ENCODE measurements at regions not wholly inside any gene's neighbourhood (a gene's known extent, or its start where the extent isn't known, plus 50 kb on each side); places are given as distances from the start of the nearest gene placed in this dataset.
A peak's percentile ranks its signal among the peaks of the same experiment; 100 is the strongest.

- Histone ChIP-seq H3K27ac (no peak overlapping the region), H3K36me3 (no peaks in the 10 kb centered on the region), H3K4me3 (no peak overlapping the region), H3K4me1 (replicated peaks) (no peaks in the 10 kb centered on the region), H3K27me3 (replicated peaks) (no peaks in the 10 kb centered on the region), H3K9me3 (replicated peaks) (peaks cover 2% of the 10 kb centered on the region; the same call in 1 of the 2 replicates)
- no peak for DNase-seq (ENCODE audit: low read depth in 1 of 2, low spot score in 2 of 2)
These were observed 679.0 kb downstream of the AACS start for GRCh38 chr12:125744201-125744600.

DNA sequence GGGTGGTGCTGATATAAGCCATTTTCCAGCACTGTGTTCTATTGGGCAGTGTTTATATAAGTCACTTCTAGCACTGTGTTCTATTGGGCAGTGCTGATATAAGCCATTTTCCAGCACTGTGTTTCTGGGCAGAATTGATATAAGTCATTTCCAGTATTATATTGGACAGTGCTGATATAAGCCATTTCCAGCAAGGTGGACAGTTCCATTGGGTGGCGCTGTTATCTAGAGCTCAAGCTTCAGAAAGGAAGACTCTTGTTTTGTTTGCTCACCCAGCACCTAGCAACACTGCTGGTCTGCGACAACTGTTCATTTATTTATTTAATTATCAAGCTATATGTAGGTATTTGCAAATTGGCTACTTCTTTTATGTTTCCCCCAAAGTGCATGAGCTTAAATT, 690.3 kb downstream of the AACS start:
- no peaks in the 10 kb centered on the region for H3K4me1 ChIP-seq (replicated peaks)
- H3K4me3 ChIP-seq: no peak overlapping the region
- H3K27ac ChIP-seq: no peak overlapping the region
- DNase-seq (ENCODE audit: low read depth in 1 of 2, low spot score in 2 of 2): no peak
- 0 out of 2 replicates have a peak, but pooled peaks cover 5% of the 10 kb centered on the region for H3K9me3 ChIP-seq (replicated peaks)
- H3K27me3 ChIP-seq (replicated peaks): no peaks in the 10 kb centered on the region
- H3K36me3 ChIP-seq: no peaks in the 10 kb centered on the region

- H3K9me3 ChIP-seq (replicated peaks): no peaks in the 10 kb centered on the region
- DNase-seq (ENCODE audit: low read depth in 1 of 2, low spot score in 2 of 2): no peak
- H3K36me3 ChIP-seq: no peaks in the 10 kb centered on the region
- H3K4me1 ChIP-seq (replicated peaks): no peaks in the 10 kb centered on the region
- no peaks in the 10 kb centered on the region for H3K27me3 ChIP-seq (replicated peaks)
- no peak overlapping the region for H3K4me3 ChIP-seq
- no peak overlapping the region for H3K27ac ChIP-seq
These were observed 700.9 kb downstream of the AACS start for GRCh38 chr12:125766091-125766490.

DNA sequence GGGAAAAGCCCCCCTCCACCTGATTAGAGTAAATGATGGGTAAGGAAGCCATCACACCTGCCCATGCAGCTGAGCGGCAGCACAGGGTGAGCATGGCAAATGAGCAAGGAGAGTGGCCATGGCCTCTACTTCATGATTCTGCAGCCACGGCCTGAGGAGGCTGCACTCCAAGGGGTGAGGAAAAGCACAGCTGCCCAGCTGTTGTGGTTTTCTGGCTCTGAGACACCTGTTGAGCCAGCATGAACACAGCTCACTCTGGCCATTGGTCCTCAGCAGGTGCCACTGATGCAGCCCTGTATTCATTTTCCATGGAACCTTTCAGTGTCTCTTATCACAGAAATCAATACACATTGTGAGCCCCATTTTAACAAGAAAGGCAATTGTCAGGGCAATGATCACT, 707.2 kb downstream of the AACS start:
- Histone ChIP-seq H3K4me1 (replicated peaks) (no peaks in the 10 kb centered on the region), H3K4me3 (no peak overlapping the region), H3K9me3 (replicated peaks) (no peaks in the 10 kb centered on the region; the same call in 1 of the 2 replicates), H3K36me3 (no peaks in the 10 kb centered on the region), H3K27ac (no peak overlapping the region), H3K27me3 (replicated peaks) (no peaks in the 10 kb centered on the region)
- DNase-seq (ENCODE audit: low read depth in 1 of 2, low spot score in 2 of 2): no peak

GRCh38 chr12:125773033-125773640, 707.9 kb downstream of the AACS start:
- Histone ChIP-seq H3K27me3 (replicated peaks) (no peaks in the 10 kb centered on the region), H3K36me3 (no peaks in the 10 kb centered on the region), H3K27ac (no peak overlapping the region), H3K9me3 (replicated peaks) (no peaks in the 10 kb centered on the region; the same call in 1 of the 2 replicates), H3K4me1 (replicated peaks) (no peaks in the 10 kb centered on the region), H3K4me3 (no peak overlapping the region)
- no peak for DNase-seq (ENCODE audit: low read depth in 1 of 2, low spot score in 2 of 2)

DNA sequence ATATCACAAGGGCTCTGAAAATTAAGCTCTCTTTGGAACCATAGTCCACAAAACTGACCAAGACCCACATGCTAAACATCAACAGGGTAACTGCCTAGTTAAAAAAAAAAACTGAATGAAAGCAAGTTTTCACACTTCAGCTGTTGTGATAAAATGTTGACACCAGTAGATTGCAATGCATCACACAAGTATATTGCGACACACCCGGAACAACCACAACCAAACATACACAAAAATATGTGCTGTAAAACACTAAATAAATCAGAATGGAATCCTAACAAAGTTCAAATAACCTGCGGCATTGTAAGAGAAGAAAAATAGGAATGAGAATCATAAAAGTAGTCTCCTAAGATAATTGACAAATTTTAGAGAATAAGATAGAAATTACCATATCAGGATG, 710.3 kb downstream of the AACS start:
- DNase-seq (ENCODE audit: low read depth in 1 of 2, low spot score in 2 of 2): no peak
- H3K4me3 ChIP-seq: no peak overlapping the region
- H3K27me3 ChIP-seq (replicated peaks): no peaks in the 10 kb centered on the region
- no peak overlapping the region for H3K27ac ChIP-seq
- H3K36me3 ChIP-seq: no peaks in the 10 kb centered on the region
- no peaks in the 10 kb centered on the region; the same call in 1 of the 2 replicates for H3K9me3 ChIP-seq (replicated peaks)
- H3K4me1 ChIP-seq (replicated peaks): no peaks in the 10 kb centered on the region

GRCh38 chr12:125776212-125776611, 711.0 kb downstream of the AACS start:
- Histone ChIP-seq H3K27me3 (replicated peaks) (no peaks in the 10 kb centered on the region), H3K9me3 (replicated peaks) (no peaks in the 10 kb centered on the region; the same call in 1 of the 2 replicates), H3K27ac (no peak overlapping the region), H3K36me3 (no peaks in the 10 kb centered on the region), H3K4me3 (no peak overlapping the region), H3K4me1 (replicated peaks) (no peaks in the 10 kb centered on the region)
- DNase-seq (ENCODE audit: low read depth in 1 of 2, low spot score in 2 of 2): no peak

DNA sequence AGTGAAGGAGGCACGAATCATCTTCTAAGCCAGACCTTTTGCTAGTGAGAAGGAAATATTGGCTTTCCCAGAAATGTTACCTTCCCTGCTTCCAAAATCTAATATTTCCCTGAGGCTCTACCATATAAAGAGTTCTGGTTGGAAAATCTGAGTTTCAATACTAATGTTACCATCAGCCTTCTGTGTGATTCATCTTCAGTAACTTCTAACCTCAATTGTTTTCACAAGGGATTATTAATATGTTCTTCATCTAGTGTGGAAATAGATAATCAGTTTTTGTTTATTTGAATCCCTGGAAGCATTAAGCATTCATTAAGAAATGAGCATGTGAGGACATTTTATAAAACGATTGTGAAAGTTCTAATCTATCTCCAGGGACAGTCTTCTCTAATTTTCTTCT, 720.9 kb downstream of the AACS start:
- Histone ChIP-seq H3K27ac (no peak overlapping the region), H3K36me3 (no peaks in the 10 kb centered on the region), H3K9me3 (replicated peaks) (0 out of 2 replicates have a peak, but pooled peaks cover 3% of the 10 kb centered on the region), H3K4me3 (no peak overlapping the region), H3K27me3 (replicated peaks) (no peaks in the 10 kb centered on the region), H3K4me1 (replicated peaks) (no peaks in the 10 kb centered on the region)
- no peak for DNase-seq (ENCODE audit: low read depth in 1 of 2, low spot score in 2 of 2)

GRCh38 chr12:125794401-125794800, 729.2 kb downstream of the AACS start:
- H3K9me3 ChIP-seq (replicated peaks): peaks cover 3% of the 10 kb centered on the region; the same call in 1 of the 2 replicates
- no peak overlapping the region for H3K27ac ChIP-seq
- no peak overlapping the region for H3K4me3 ChIP-seq
- no peaks in the 10 kb centered on the region for H3K36me3 ChIP-seq
- DNase-seq (ENCODE audit: low read depth in 1 of 2, low spot score in 2 of 2): peak in 1 of 2 experiments; percentile 2
- H3K4me1 ChIP-seq (replicated peaks): no peaks in the 10 kb centered on the region
- no peaks in the 10 kb centered on the region for H3K27me3 ChIP-seq (replicated peaks)

GRCh38 chr12:125797421-125798175, 732.4 kb downstream of the AACS start:
- H3K9me3 ChIP-seq (replicated peaks): no peaks in the 10 kb centered on the region; the same call in 1 of the 2 replicates
- peak in 1 of 2 experiments; percentile 1 for DNase-seq (ENCODE audit: low read depth in 1 of 2, low spot score in 2 of 2)
- H3K36me3 ChIP-seq: no peaks in the 10 kb centered on the region
- H3K27me3 ChIP-seq (replicated peaks): no peaks in the 10 kb centered on the region
- no peak overlapping the region for H3K27ac ChIP-seq
- H3K4me3 ChIP-seq: no peak overlapping the region
- H3K4me1 ChIP-seq (replicated peaks): no peaks in the 10 kb centered on the region

GRCh38 chr12:125804660-125805059, 739.4 kb downstream of the AACS start:
- H3K27me3 ChIP-seq (replicated peaks): no peaks in the 10 kb centered on the region
- no peaks in the 10 kb centered on the region for H3K36me3 ChIP-seq

GRCh38 chr12:125824276-125824675, 759.0 kb downstream of the AACS start:
- no peak for DNase-seq (ENCODE audit: low read depth in 1 of 2, low spot score in 2 of 2)
- Histone ChIP-seq H3K27ac (no peak overlapping the region), H3K4me3 (no peak overlapping the region), H3K4me1 (replicated peaks) (no peaks in the 10 kb centered on the region), H3K27me3 (replicated peaks) (no peaks in the 10 kb centered on the region), H3K9me3 (replicated peaks) (0 out of 2 replicates have a peak, but pooled peaks cover 3% of the 10 kb centered on the region), H3K36me3 (no peaks in the 10 kb centered on the region)

More at GRCh38 chr12:125804660-125805059, 739.4 kb downstream of the AACS start:
- no peak overlapping the region for H3K4me3 ChIP-seq
- no peak for DNase-seq (ENCODE audit: low read depth in 1 of 2, low spot score in 2 of 2)
- H3K27ac ChIP-seq: no peak overlapping the region
- no peaks in the 10 kb centered on the region for H3K4me1 ChIP-seq (replicated peaks)
- no peaks in the 10 kb centered on the region for H3K9me3 ChIP-seq (replicated peaks)

GRCh38 chr12:125835852-125836251, 770.6 kb downstream of the AACS start:
- H3K36me3 ChIP-seq: no peaks in the 10 kb centered on the region
- H3K27ac ChIP-seq: no peak overlapping the region
- DNase-seq (ENCODE audit: low read depth in 1 of 2, low spot score in 2 of 2): no peak
- H3K9me3 ChIP-seq (replicated peaks): peaks cover 3% of the 10 kb centered on the region; the same call in 1 of the 2 replicates
- no peaks in the 10 kb centered on the region for H3K27me3 ChIP-seq (replicated peaks)
- H3K4me3 ChIP-seq: no peak overlapping the region
- H3K4me1 ChIP-seq (replicated peaks): no peaks in the 10 kb centered on the region

- Histone ChIP-seq H3K36me3 (no peaks in the 10 kb centered on the region), H3K4me1 (replicated peaks) (no peaks in the 10 kb centered on the region), H3K4me3 (no peak overlapping the region), H3K27me3 (replicated peaks) (no peaks in the 10 kb centered on the region), H3K9me3 (replicated peaks) (peaks cover 3% of the 10 kb centered on the region), H3K27ac (no peak overlapping the region)
- no peak for DNase-seq (ENCODE audit: low read depth in 1 of 2, low spot score in 2 of 2)
These were observed 771.4 kb downstream of the AACS start for GRCh38 chr12:125836647-125837046.
